PC-9 (cell line): ENCODE measurements at regions not wholly inside any gene's neighbourhood (a gene's known extent, or its start where the extent isn't known, plus 50 kb on each side); places are given as distances from the start of the nearest gene placed in this dataset.

Source experiments
- EZH2 ChIP-seq: fragments of 200-600 bp; sonication (generic); IDR thresholded peaks from 2 replicates; pipeline ENCODE4 v1.8.0; 2017; ENCODE audit warnings: antibody characterized with exemption, low read depth
- TF ChIP-seq, protein P1 (sequence below): fragments of 200-600 bp; sonication (generic); conservative IDR thresholded peaks from 2 replicates; pipeline ENCODE4 v1.6.1; 2017; ENCODE audit warnings: mixed run types, antibody characterized with exemption, mild to moderate bottlenecking, moderate library complexity

DNA sequence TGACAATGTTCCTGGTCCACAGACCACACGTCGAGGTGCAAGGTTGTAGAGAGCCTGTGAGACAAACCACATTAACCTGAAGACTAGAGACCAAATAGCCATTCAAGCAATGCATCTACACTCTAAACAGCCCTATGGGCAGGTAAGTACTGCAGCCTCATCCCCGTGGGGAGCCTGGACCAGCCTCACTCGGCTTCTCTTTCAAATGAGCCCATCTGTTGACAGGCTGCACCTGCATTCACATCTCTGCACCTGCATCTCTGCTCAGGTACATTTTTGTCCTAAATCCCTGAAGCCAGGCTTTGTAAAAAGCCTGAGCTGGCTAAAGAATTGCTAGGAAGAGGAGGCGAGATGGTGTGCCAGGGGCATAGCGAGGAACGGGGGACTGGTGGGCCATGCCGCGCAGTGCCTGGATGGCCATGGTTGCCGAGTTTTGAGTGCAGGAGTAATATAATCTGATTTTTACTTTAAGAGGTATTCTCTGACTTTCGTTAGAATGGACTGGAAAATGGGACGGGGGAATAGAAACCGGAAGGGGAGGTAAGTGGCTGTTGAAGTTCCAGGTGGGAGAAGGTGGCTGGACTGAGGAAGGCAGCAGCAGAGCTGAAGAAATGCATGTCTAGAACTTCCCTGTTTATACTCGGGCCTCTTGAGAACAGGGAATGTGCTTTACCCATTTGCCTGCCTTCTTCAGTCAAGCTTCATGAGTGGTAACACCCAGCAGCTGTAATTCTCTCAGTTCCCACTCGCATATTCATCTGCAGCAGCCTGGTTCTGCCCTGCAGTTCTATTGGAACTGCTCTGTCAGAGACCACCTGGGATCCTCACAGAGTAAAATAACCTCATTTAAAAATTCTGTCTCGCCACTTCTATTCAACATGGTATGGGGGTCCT lies 226.4 kb downstream of the OPA1 start:
- TF ChIP-seq, protein P1, sequence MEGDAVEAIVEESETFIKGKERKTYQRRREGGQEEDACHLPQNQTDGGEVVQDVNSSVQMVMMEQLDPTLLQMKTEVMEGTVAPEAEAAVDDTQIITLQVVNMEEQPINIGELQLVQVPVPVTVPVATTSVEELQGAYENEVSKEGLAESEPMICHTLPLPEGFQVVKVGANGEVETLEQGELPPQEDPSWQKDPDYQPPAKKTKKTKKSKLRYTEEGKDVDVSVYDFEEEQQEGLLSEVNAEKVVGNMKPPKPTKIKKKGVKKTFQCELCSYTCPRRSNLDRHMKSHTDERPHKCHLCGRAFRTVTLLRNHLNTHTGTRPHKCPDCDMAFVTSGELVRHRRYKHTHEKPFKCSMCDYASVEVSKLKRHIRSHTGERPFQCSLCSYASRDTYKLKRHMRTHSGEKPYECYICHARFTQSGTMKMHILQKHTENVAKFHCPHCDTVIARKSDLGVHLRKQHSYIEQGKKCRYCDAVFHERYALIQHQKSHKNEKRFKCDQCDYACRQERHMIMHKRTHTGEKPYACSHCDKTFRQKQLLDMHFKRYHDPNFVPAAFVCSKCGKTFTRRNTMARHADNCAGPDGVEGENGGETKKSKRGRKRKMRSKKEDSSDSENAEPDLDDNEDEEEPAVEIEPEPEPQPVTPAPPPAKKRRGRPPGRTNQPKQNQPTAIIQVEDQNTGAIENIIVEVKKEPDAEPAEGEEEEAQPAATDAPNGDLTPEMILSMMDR, result no peak
- no peak for TF ChIP-seq EZH2
